ENCODE measurements at regions not wholly inside any gene's neighbourhood (a gene's known extent, or its start where the extent isn't known, plus 50 kb on each side); places are given as distances from the start of the nearest gene placed in this dataset.

GRCh38 chr12:107457362-107457935, 228.2 kb upstream of the PWP1 start:
- no peak for TF ChIP-seq CTCF (conservative IDR thresholded peaks at IDR 0.05)
- TF ChIP-seq ZFX (IDR thresholded peaks at IDR 0.05): no peak
